ENCODE measurements at regions not wholly inside any gene's neighbourhood (a gene's known extent, or its start where the extent isn't known, plus 50 kb on each side); places are given as distances from the start of the nearest gene placed in this dataset.

DNA sequence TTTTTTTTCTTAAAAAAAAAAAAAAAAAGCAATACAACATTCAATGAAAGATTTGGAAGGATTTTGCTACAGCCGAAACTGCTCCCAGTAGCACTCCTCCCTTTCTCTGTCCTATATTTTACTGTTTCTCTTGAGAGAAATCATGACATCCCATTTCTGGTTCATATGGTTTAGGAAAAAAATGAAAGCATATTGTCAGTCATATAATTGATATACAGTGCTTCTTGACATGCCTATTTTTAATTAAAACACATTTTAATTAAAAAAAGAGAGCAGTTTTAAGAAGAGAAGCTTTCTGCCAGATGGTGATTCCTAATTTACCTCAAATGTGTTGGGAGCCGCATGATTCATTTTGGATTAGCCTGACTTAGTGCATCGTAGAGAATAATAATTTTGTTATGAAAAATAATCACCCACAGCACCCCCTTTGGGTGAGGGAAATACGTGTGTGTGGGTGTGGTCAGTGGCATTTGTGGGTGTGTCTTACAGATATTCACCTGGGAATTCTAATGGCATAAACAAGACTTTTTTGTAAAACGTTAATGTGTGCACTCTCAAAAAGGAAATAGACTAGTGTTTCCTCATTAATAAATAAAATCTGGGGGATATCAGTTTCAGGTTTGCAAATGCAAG lies 544.5 kb downstream of the MFSD1 start:
- no peak for TF ChIP-seq EZH2 (IDR thresholded peaks at IDR 0.05; ENCODE audit: borderline replicate concordance)
- no peak for TF ChIP-seq EZH2phosphoT487 (IDR thresholded peaks at IDR 0.05; ENCODE audit: low read depth, severe bottlenecking, unreplicated experiment)
- TF ChIP-seq, protein P1, sequence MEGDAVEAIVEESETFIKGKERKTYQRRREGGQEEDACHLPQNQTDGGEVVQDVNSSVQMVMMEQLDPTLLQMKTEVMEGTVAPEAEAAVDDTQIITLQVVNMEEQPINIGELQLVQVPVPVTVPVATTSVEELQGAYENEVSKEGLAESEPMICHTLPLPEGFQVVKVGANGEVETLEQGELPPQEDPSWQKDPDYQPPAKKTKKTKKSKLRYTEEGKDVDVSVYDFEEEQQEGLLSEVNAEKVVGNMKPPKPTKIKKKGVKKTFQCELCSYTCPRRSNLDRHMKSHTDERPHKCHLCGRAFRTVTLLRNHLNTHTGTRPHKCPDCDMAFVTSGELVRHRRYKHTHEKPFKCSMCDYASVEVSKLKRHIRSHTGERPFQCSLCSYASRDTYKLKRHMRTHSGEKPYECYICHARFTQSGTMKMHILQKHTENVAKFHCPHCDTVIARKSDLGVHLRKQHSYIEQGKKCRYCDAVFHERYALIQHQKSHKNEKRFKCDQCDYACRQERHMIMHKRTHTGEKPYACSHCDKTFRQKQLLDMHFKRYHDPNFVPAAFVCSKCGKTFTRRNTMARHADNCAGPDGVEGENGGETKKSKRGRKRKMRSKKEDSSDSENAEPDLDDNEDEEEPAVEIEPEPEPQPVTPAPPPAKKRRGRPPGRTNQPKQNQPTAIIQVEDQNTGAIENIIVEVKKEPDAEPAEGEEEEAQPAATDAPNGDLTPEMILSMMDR (IDR thresholded peaks at IDR 0.05; ENCODE audit: poor library complexity): no peak

Data from hepatocyte (in vitro differentiated cells).